ENCODE measurements at regions not wholly inside any gene's neighbourhood (a gene's known extent, or its start where the extent isn't known, plus 50 kb on each side); places are given as distances from the start of the nearest gene placed in this dataset.
"Not testable (repeated sequence)": the region's sequence is repeated elsewhere in the genome, so short reads cannot be mapped to it uniquely, and the experiment has no call there.

GRCh38 chr6:5876076-5876475 lies 130.6 kb downstream of the NRN1 start (continued):
- TF ChIP-seq ZBTB11 (CRISPR knock-in tag; IDR thresholded peaks at IDR 0.05) (no peak), NFIX (CRISPR knock-in tag; IDR thresholded peaks at IDR 0.05; ENCODE audit: low read depth) (no peak), RAD21 (CRISPR knock-in tag; conservative IDR thresholded peaks at IDR 0.05 in 1 of 2, IDR thresholded peaks at IDR 0.05 in 1 of 2) (no peak)

- H2AFZ ChIP-seq (ENCODE audit: low read depth, low read length); FAIRE-seq; DNase-seq (ENCODE audit: extremely low read depth in 1 of 4, low spot score in 3 of 4); BruUV-seq (replicated peaks); POLR2A ChIA-PET; H3K79me2 ChIP-seq (ENCODE audit: control insufficient read depth, insufficient read depth, low read length); H3K4me2 ChIP-seq (ENCODE audit: insufficient read depth, low read length); H3K27ac ChIP-seq (ENCODE audit: extremely low read depth, low read depth, low read length); CTCF ChIA-PET (ENCODE audit: low intra/inter-chr PET ratio); H3K4me3 ChIP-seq; H3K36me3 ChIP-seq (ENCODE audit: control insufficient read depth, insufficient read depth, low read length); ATAC-seq; H3K4me1 ChIP-seq (replicated peaks in 1 of 2; ENCODE audit: control insufficient read depth in 2 of 2, insufficient read depth in 2 of 2, low read length in 2 of 2); H3K27me3 ChIP-seq (ENCODE audit: control insufficient read depth in 2 of 2, insufficient read depth in 2 of 2, low read length in 2 of 2); intact Hi-C loops (cut with micrococcal nuclease); H4K20me1 ChIP-seq (replicated peaks; ENCODE audit: control insufficient read depth, insufficient read depth, low read length); H3K9ac ChIP-seq (ENCODE audit: insufficient read depth in 1 of 2, low read depth in 2 of 2, low read length in 2 of 2); in situ Hi-C loops (cut with MboI); H3K9me3 ChIP-seq (replicated peaks; ENCODE audit: control insufficient read depth, insufficient read depth, low read depth, low read length); H3K9me1 ChIP-seq (ENCODE audit: control insufficient read depth, insufficient read depth, low read length): not testable (repeated sequence)
Measured at GRCh38 chr6:5873976-5874375, 132.7 kb downstream of the NRN1 start.

All from K562 (cell line).